VCaP (cell line): ENCODE measurements at regions not wholly inside any gene's neighbourhood (a gene's known extent, or its start where the extent isn't known, plus 50 kb on each side); places are given as distances from the start of the nearest gene placed in this dataset.

Experiments
- H3K27ac ChIP-seq: fragments of 450-650 bp; 2 replicates; pipeline ENCODE4 v1.5.1; 2017
- CTCF ChIP-seq: fragments of 450-650 bp; conservative IDR thresholded peaks from 2 replicates; pipeline ENCODE4 v1.5.1; 2017; ENCODE audit warnings: mild to moderate bottlenecking, moderate library complexity

- no peak overlapping the region for H3K27ac ChIP-seq
- TF ChIP-seq CTCF = no peak
These were observed 59.4 kb upstream of the DOK5 start for GRCh38 chr20:54415967-54416366.

- no peak for TF ChIP-seq CTCF
- H3K27ac ChIP-seq = no peak overlapping the region
These were observed 58.6 kb upstream of the DOK5 start for GRCh38 chr20:54416770-54417169.

- H3K27ac ChIP-seq = no peak overlapping the region
- TF ChIP-seq CTCF = no peak
These were observed 55.9 kb upstream of the DOK5 start for GRCh38 chr20:54419531-54419930.
